Keratinocyte (primary cell): ENCODE measurements at regions not wholly inside any gene's neighbourhood (a gene's known extent, or its start where the extent isn't known, plus 50 kb on each side); places are given as distances from the start of the nearest gene placed in this dataset.

ENCODE experiments used
- DNase-seq: peaks from one replicate; pipeline ENCODE4 v3.0.0-alpha.2; 2011; ENCODE audit warnings: low read depth, missing footprints, low spot score
- FAIRE-seq: peaks from 2 replicates; lab custom pipeline; 2011; peaks lifted over from hg19 to GRCh38; lab: Jason Lieb, UNC
- H2AFZ ChIP-seq: 2 replicates; pipeline ENCODE4 v1.6.0; 2012; ENCODE audit warnings: low read length, control low read depth, inconsistent platforms; ENCODE audit not compliant: control insufficient read depth
- H3K27ac ChIP-seq: 2 replicates; pipeline ENCODE4 v1.5.1; 2011; ENCODE audit warnings: low read length; ENCODE audit not compliant: control insufficient read depth, insufficient read depth
- H3K27me3 ChIP-seq: 3 replicates; pipeline ENCODE4 v1.6.0; 2011; ENCODE audit warnings: low read length; ENCODE audit not compliant: control insufficient read depth, insufficient read depth; ENCODE audit errors: extremely low read depth
- H3K36me3 ChIP-seq, 2 experiments: 2 replicates in 1 of 2; 3 replicates in 1 of 2; pipeline ENCODE4 v1.5.1; 2011; ENCODE audit warnings: low read length in 2 of 2, mild to moderate bottlenecking in 1 of 2; ENCODE audit not compliant: control insufficient read depth in 2 of 2, insufficient read depth in 2 of 2; ENCODE audit errors: extremely low read depth in 1 of 2
- H3K4me1 ChIP-seq: 3 replicates; pipeline ENCODE4 v1.5.1; 2011; ENCODE audit warnings: low read length; ENCODE audit not compliant: control insufficient read depth, insufficient read depth; ENCODE audit errors: extremely low read depth
- H3K4me2 ChIP-seq: 3 replicates; pipeline ENCODE4 v1.6.0; 2011; ENCODE audit warnings: low read depth, low read length; ENCODE audit not compliant: control insufficient read depth, insufficient read depth; ENCODE audit errors: extremely low read depth
- H3K4me3 ChIP-seq, 3 experiments: fragments of 200-600 bp in 1 of 3; sonication (generic) in 1 of 3; 2 replicates in 2 of 3; 3 replicates in 1 of 3; pipeline ENCODE4 v1.5.1; 2011 to 2016; ENCODE audit warnings: low read length in 3 of 3, mild to moderate bottlenecking in 3 of 3, control low read depth in 2 of 3, inconsistent platforms in 1 of 3, low read depth in 1 of 3, mixed read lengths in 1 of 3, mixed run types in 1 of 3, moderate library complexity in 1 of 3; ENCODE audit not compliant: control insufficient read depth in 2 of 3, insufficient read depth in 2 of 3; ENCODE audit errors: extremely low read depth in 1 of 3
- H3K79me2 ChIP-seq: 2 replicates; pipeline ENCODE4 v1.6.0; 2012; ENCODE audit warnings: low read length; ENCODE audit not compliant: control insufficient read depth, insufficient read depth
- H3K9ac ChIP-seq: 3 replicates; pipeline ENCODE4 v1.6.0; 2011; ENCODE audit warnings: low read length; ENCODE audit not compliant: control insufficient read depth, insufficient read depth; ENCODE audit errors: extremely low read depth
- H3K9me1 ChIP-seq: 3 replicates; pipeline ENCODE4 v1.6.0; 2011; ENCODE audit warnings: low read length; ENCODE audit not compliant: control insufficient read depth, insufficient read depth; ENCODE audit errors: extremely low read depth
- H3K9me3 ChIP-seq: 2 replicates; pipeline ENCODE4 v1.5.1; 2012; ENCODE audit warnings: low read depth, low read length; ENCODE audit not compliant: control insufficient read depth
- H4K20me1 ChIP-seq: 3 replicates; pipeline ENCODE4 v1.6.0; 2011; ENCODE audit warnings: low read length; ENCODE audit not compliant: control insufficient read depth, insufficient read depth; ENCODE audit errors: extremely low read depth
- CTCF ChIP-seq, 3 experiments: IDR thresholded peaks in 1 of 3; conservative IDR thresholded peaks in 1 of 3; optimal IDR thresholded peaks in 1 of 3; 2 replicates in 2 of 3; 3 replicates in 1 of 3; pipeline versions ENCODE3 to v1.5.1; 2011; ENCODE audit warnings: low read length in 3 of 3, mild to moderate bottlenecking in 3 of 3, moderate library complexity in 2 of 3, control low read depth in 1 of 3, inconsistent platforms in 1 of 3; ENCODE audit not compliant: insufficient read depth in 2 of 3; ENCODE audit errors: extremely low read depth in 1 of 3
- EZH2 ChIP-seq: IDR thresholded peaks from one replicate; pipeline ENCODE4 v1.6.1; 2012; ENCODE audit warnings: inconsistent platforms, mild to moderate bottlenecking, low read length, moderate library complexity
- dilution Hi-C: fragments of 300-500 bp; cut with MboI; formaldehyde crosslinking; loops from one replicate; pipeline ENCODE4 v1.7.0; 2020; ENCODE audit warnings: low sequenced_read_pairs; ENCODE audit not compliant: extremely low pct_ligation_motif_present

GRCh38 chr9:22198681-22199080 lies 189.6 kb upstream of the CDKN2B start:
- H3K4me1 ChIP-seq: peaks cover 1% of the 10 kb centered on the region
- no peaks in the 10 kb centered on the region for H3K27me3 ChIP-seq
- no peaks in the 10 kb centered on the region for H3K36me3 ChIP-seq
- DNase-seq: no peak
- H3K4me2 ChIP-seq: no peak overlapping the region
- H3K9me3 ChIP-seq: no peaks in the 10 kb centered on the region
- no peak overlapping the region for H3K27ac ChIP-seq
- H3K79me2 ChIP-seq: no peaks in the 10 kb centered on the region
- H3K4me3 ChIP-seq: no peak overlapping the region
- no peak overlapping the region for H2AFZ ChIP-seq
- FAIRE-seq: no peak
- TF ChIP-seq CTCF (optimal IDR thresholded peaks at IDR 0.05 in 1 of 3, IDR thresholded peaks at IDR 0.05 in 1 of 3, conservative IDR thresholded peaks at IDR 0.05 in 1 of 3; ENCODE audit: extremely low read depth in 1 of 3, insufficient read depth in 2 of 3, low read length in 3 of 3) (no peak), EZH2 (no peak)
- no peaks in the 10 kb centered on the region for H3K9me1 ChIP-seq
- dilution Hi-C loops: no loop called here
- H3K9ac ChIP-seq: no peak overlapping the region
- no peaks in the 10 kb centered on the region for H4K20me1 ChIP-seq

- Histone ChIP-seq H3K4me1 (peaks cover 5% of the 10 kb centered on the region), H3K9me3 (no peaks in the 10 kb centered on the region), H3K27ac (no peak overlapping the region), H3K9ac (no peak overlapping the region), H3K79me2 (no peaks in the 10 kb centered on the region), H3K27me3 (no peaks in the 10 kb centered on the region), H3K9me1 (no peaks in the 10 kb centered on the region), H3K4me3 (no peak overlapping the region), H2AFZ (no peak overlapping the region), H3K36me3 (no peaks in the 10 kb centered on the region), H4K20me1 (no peaks in the 10 kb centered on the region), H3K4me2 (no peak overlapping the region)
- dilution Hi-C loops: no loop called here
- DNase-seq (no peak), FAIRE-seq (no peak)
- TF ChIP-seq CTCF (optimal IDR thresholded peaks at IDR 0.05 in 1 of 3, IDR thresholded peaks at IDR 0.05 in 1 of 3, conservative IDR thresholded peaks at IDR 0.05 in 1 of 3; ENCODE audit: extremely low read depth in 1 of 3, insufficient read depth in 2 of 3, low read length in 3 of 3) (no peak), EZH2 (no peak)
Observed at GRCh38 chr9:22201256-22201655, 192.2 kb upstream of the CDKN2B start.
